LNCaP clone FGC (cell line): ENCODE measurements at regions not wholly inside any gene's neighbourhood (a gene's known extent, or its start where the extent isn't known, plus 50 kb on each side); places are given as distances from the start of the nearest gene placed in this dataset.

Experiments
- DNase-seq: peaks from one replicate; pipeline ENCODE4 v3.0.0-alpha.2; 2011; ENCODE audit warnings: low read depth
- H3K4me3 ChIP-seq: 2 replicates; pipeline ENCODE4 v1.5.1; 2011; ENCODE audit warnings: mild to moderate bottlenecking, low read depth, low read length, control low read depth
- CTCF ChIP-seq: IDR thresholded peaks from 2 replicates; pipeline ENCODE4 v1.5.1; 2012; ENCODE audit warnings: mild to moderate bottlenecking; ENCODE audit not compliant: control insufficient read depth, insufficient read depth; ENCODE audit errors: extremely low read depth

- DNase-seq, result no peak
- no peak overlapping the region for H3K4me3 ChIP-seq
- TF ChIP-seq CTCF, result no peak
Measured at GRCh38 chr1:106621853-106622252, 434.6 kb upstream of the PRMT6 start.

- no peak for TF ChIP-seq CTCF
- H3K4me3 ChIP-seq, result no peak overlapping the region
- no peak for DNase-seq
Measured at GRCh38 chr1:106637566-106637965, 418.9 kb upstream of the PRMT6 start.

- no peak for TF ChIP-seq CTCF
- DNase-seq, result no peak
- no peak overlapping the region for H3K4me3 ChIP-seq
Measured at GRCh38 chr1:106646261-106646784, 410.2 kb upstream of the PRMT6 start.

GRCh38 chr1:106646816-106647215 is 409.7 kb upstream of the PRMT6 start:
- no peak for DNase-seq
- no peak for TF ChIP-seq CTCF
- H3K4me3 ChIP-seq, result no peak overlapping the region

GRCh38 chr1:106651028-106651762 is 405.3 kb upstream of the PRMT6 start:
- H3K4me3 ChIP-seq, result no peak overlapping the region
- no peak for DNase-seq
- no peak for TF ChIP-seq CTCF

GRCh38 chr1:106659490-106660244 is 396.8 kb upstream of the PRMT6 start:
- no peak overlapping the region for H3K4me3 ChIP-seq
- TF ChIP-seq CTCF, result no peak
- DNase-seq, result no peak
